ENCODE measurements at regions not wholly inside any gene's neighbourhood (a gene's known extent, or its start where the extent isn't known, plus 50 kb on each side); places are given as distances from the start of the nearest gene placed in this dataset.
"Not testable (repeated sequence)": the region's sequence is repeated elsewhere in the genome, so short reads cannot be mapped to it uniquely, and the experiment has no call there.

- Histone ChIP-seq H2AFZ (ENCODE audit: low read length) (no peak overlapping the region), H3K79me2 (ENCODE audit: low read length) (no peaks in the 10 kb centered on the region), H3K4me3 (ENCODE audit: low read length) (no peak overlapping the region), H3F3A (ENCODE audit: insufficient read depth, low read length) (no peaks in the 10 kb centered on the region), H3K4me2 (ENCODE audit: low read depth, low read length) (no peak overlapping the region), H3K4me1 (ENCODE audit: low read length) (no peaks in the 10 kb centered on the region), H3K36me3 (replicated peaks; ENCODE audit: insufficient read depth, low read length) (no peaks in the 10 kb centered on the region), H3K9me3 (replicated peaks; ENCODE audit: insufficient read depth, low read length) (no peaks in the 10 kb centered on the region), H3K27ac (ENCODE audit: low read length) (no peak overlapping the region), H3K9ac (ENCODE audit: low read length) (no peak overlapping the region), H3K9me2 (replicated peaks; ENCODE audit: insufficient read depth, low read length) (no peaks in the 10 kb centered on the region), H4K20me1 (ENCODE audit: insufficient read depth, low read length) (no peaks in the 10 kb centered on the region), H3K27me3 (replicated peaks; ENCODE audit: insufficient read depth, low read length) (no peaks in the 10 kb centered on the region)
- TF ChIP-seq EZH2phosphoT487 (IDR thresholded peaks at IDR 0.05; ENCODE audit: low read length), result no peak
- no peak for TF ChIP-seq EZH2 (optimal IDR thresholded peaks at IDR 0.05; ENCODE audit: low read depth, low read length)
- no peak for TF ChIP-seq CTCF (IDR thresholded peaks at IDR 0.05; ENCODE audit: low read length)
- DNase-seq, result no peak
Observed at GRCh38 chr18:56423626-56424025, 214.8 kb downstream of the TXNL1 start.

- H3K9ac ChIP-seq (ENCODE audit: low read length), result no peak overlapping the region
Observed at GRCh38 chr18:56421647-56422046, 216.7 kb downstream of the TXNL1 start.

GRCh38 chr18:56420868-56421267 is 217.5 kb downstream of the TXNL1 start:
- not testable (repeated sequence) for H3K9me3 ChIP-seq (replicated peaks; ENCODE audit: insufficient read depth, low read length); H3K4me1 ChIP-seq (ENCODE audit: low read length); H3K4me3 ChIP-seq (ENCODE audit: low read length); H3K27me3 ChIP-seq (replicated peaks; ENCODE audit: insufficient read depth, low read length); H3K4me2 ChIP-seq (ENCODE audit: low read depth, low read length); H3K9me2 ChIP-seq (replicated peaks; ENCODE audit: insufficient read depth, low read length); H3K36me3 ChIP-seq (replicated peaks; ENCODE audit: insufficient read depth, low read length); H3K9ac ChIP-seq (ENCODE audit: low read length); H3K27ac ChIP-seq (ENCODE audit: low read length); H2AFZ ChIP-seq (ENCODE audit: low read length); H3F3A ChIP-seq (ENCODE audit: insufficient read depth, low read length); DNase-seq; H3K79me2 ChIP-seq (ENCODE audit: low read length); H4K20me1 ChIP-seq (ENCODE audit: insufficient read depth, low read length)

More at GRCh38 chr18:56421647-56422046, 216.7 kb downstream of the TXNL1 start:
- DNase-seq, result no peak
- H3K27me3 ChIP-seq (replicated peaks; ENCODE audit: insufficient read depth, low read length), result no peaks in the 10 kb centered on the region
- H3F3A ChIP-seq (ENCODE audit: insufficient read depth, low read length), result no peaks in the 10 kb centered on the region
- H4K20me1 ChIP-seq (ENCODE audit: insufficient read depth, low read length), result no peaks in the 10 kb centered on the region
- H3K4me3 ChIP-seq (ENCODE audit: low read length), result no peak overlapping the region
- H3K27ac ChIP-seq (ENCODE audit: low read length), result no peak overlapping the region
- H2AFZ ChIP-seq (ENCODE audit: low read length), result no peak overlapping the region
- no peaks in the 10 kb centered on the region for H3K36me3 ChIP-seq (replicated peaks; ENCODE audit: insufficient read depth, low read length)
- no peaks in the 10 kb centered on the region for H3K9me2 ChIP-seq (replicated peaks; ENCODE audit: insufficient read depth, low read length)
- H3K9me3 ChIP-seq (replicated peaks; ENCODE audit: insufficient read depth, low read length), result no peaks in the 10 kb centered on the region
- H3K4me1 ChIP-seq (ENCODE audit: low read length), result no peaks in the 10 kb centered on the region
- no peak overlapping the region for H3K4me2 ChIP-seq (ENCODE audit: low read depth, low read length)
- TF ChIP-seq CTCF (IDR thresholded peaks at IDR 0.05; ENCODE audit: low read length), result no peak
- no peak for TF ChIP-seq EZH2phosphoT487 (IDR thresholded peaks at IDR 0.05; ENCODE audit: low read length)
- H3K79me2 ChIP-seq (ENCODE audit: low read length), result no peaks in the 10 kb centered on the region

GRCh38 chr18:56414357-56414756 is 224.0 kb downstream of the TXNL1 start:
- TF ChIP-seq CTCF (IDR thresholded peaks at IDR 0.05; ENCODE audit: low read length) (no peak), EZH2 (optimal IDR thresholded peaks at IDR 0.05; ENCODE audit: low read depth, low read length) (no peak), EZH2phosphoT487 (IDR thresholded peaks at IDR 0.05; ENCODE audit: low read length) (no peak)
- Histone ChIP-seq H3K9me3 (replicated peaks; ENCODE audit: insufficient read depth, low read length) (no peaks in the 10 kb centered on the region), H3K27ac (ENCODE audit: low read length) (no peak overlapping the region), H4K20me1 (ENCODE audit: insufficient read depth, low read length) (no peaks in the 10 kb centered on the region), H3F3A (ENCODE audit: insufficient read depth, low read length) (no peaks in the 10 kb centered on the region), H3K4me1 (ENCODE audit: low read length) (no peaks in the 10 kb centered on the region), H3K36me3 (replicated peaks; ENCODE audit: insufficient read depth, low read length) (no peaks in the 10 kb centered on the region), H3K27me3 (replicated peaks; ENCODE audit: insufficient read depth, low read length) (no peaks in the 10 kb centered on the region), H3K79me2 (ENCODE audit: low read length) (no peaks in the 10 kb centered on the region), H2AFZ (ENCODE audit: low read length) (no peak overlapping the region), H3K4me2 (ENCODE audit: low read depth, low read length) (no peak overlapping the region), H3K9ac (ENCODE audit: low read length) (no peak overlapping the region), H3K9me2 (replicated peaks; ENCODE audit: insufficient read depth, low read length) (no peaks in the 10 kb centered on the region), H3K4me3 (ENCODE audit: low read length) (no peak overlapping the region)
- no peak for DNase-seq

Data from MM.1S (cell line).